ENCODE measurements at regions not wholly inside any gene's neighbourhood (a gene's known extent, or its start where the extent isn't known, plus 50 kb on each side); places are given as distances from the start of the nearest gene placed in this dataset.

DNA sequence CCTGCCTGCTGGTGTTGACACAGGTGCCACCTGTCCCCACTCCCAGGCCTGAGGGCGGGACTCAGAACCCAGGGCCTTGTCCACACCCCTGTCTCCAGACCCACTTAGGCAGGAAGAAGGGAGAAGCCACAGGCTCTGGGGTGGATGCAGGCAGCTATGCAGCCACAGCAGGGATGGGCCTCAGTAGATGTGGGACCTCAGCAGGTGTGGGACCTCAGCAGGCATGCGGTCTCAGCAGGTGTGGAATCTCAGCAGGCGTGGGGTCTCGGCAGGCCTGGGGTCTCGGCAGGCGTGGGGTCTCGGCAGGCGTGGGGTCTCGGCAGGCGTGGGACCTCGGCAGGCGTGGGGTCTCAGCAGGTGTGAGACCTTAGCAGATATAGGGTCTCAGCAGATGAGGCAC, 118.0 kb upstream of the PITRM1 start:
- TF ChIP-seq, protein P1, sequence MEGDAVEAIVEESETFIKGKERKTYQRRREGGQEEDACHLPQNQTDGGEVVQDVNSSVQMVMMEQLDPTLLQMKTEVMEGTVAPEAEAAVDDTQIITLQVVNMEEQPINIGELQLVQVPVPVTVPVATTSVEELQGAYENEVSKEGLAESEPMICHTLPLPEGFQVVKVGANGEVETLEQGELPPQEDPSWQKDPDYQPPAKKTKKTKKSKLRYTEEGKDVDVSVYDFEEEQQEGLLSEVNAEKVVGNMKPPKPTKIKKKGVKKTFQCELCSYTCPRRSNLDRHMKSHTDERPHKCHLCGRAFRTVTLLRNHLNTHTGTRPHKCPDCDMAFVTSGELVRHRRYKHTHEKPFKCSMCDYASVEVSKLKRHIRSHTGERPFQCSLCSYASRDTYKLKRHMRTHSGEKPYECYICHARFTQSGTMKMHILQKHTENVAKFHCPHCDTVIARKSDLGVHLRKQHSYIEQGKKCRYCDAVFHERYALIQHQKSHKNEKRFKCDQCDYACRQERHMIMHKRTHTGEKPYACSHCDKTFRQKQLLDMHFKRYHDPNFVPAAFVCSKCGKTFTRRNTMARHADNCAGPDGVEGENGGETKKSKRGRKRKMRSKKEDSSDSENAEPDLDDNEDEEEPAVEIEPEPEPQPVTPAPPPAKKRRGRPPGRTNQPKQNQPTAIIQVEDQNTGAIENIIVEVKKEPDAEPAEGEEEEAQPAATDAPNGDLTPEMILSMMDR (IDR thresholded peaks at IDR 0.05; ENCODE audit: unreplicated experiment in 3 of 3): no peak
- H3K9me3 Mint-ChIP-seq: no peaks in the 10 kb centered on the region
- peaks cover 33% of the 10 kb centered on the region for H3K4me1 Mint-ChIP-seq
- H3K27me3 Mint-ChIP-seq (ENCODE audit: low read depth): peaks cover 22% of the 10 kb centered on the region
- H3K36me3 Mint-ChIP-seq (ENCODE audit: low read depth): no peaks in the 10 kb centered on the region
- no peak overlapping the region for H3K27ac Mint-ChIP-seq
- H3K4me3 Mint-ChIP-seq: no peak overlapping the region

- TF ChIP-seq, protein P1 (IDR thresholded peaks at IDR 0.05; ENCODE audit: unreplicated experiment in 3 of 3): no peak
- Mint-ChIP-seq H3K36me3 (ENCODE audit: low read depth) (no peaks in the 10 kb centered on the region), H3K27me3 (ENCODE audit: low read depth) (peaks cover 18% of the 10 kb centered on the region), H3K27ac (peak overlapping the region in 1 of 3 experiments; percentile 31), H3K4me1 (peaks cover 9% of the 10 kb centered on the region), H3K4me3 (no peak overlapping the region), H3K9me3 (no peaks in the 10 kb centered on the region)
These were observed 115.2 kb upstream of the PITRM1 start for GRCh38 chr10:3287572-3288445.

DNA sequence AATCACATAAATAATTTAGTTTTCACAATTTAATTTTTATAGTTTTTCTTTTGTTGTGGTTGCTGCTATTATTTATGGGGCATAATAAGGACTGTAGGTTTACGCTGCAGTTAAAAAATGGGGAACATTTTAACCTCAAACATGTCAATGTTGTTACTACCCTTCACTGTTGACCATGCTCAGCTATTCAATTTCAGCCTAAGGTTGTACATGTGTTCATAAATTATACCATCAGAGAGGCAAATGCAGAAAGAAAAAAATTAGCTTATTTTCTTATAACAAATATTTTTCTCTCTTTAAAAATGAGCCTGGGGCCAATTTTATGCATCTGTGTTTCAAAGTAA, 110.1 kb upstream of the PITRM1 start:
- no peak overlapping the region for H3K4me3 Mint-ChIP-seq
- peaks cover 16% of the 10 kb centered on the region for H3K4me1 Mint-ChIP-seq
- peaks cover 4% of the 10 kb centered on the region for H3K27me3 Mint-ChIP-seq (ENCODE audit: low read depth)
- H3K27ac Mint-ChIP-seq: peak overlapping the region in 1 of 3 experiments; percentile 84
- TF ChIP-seq, protein P1 (IDR thresholded peaks at IDR 0.05; ENCODE audit: unreplicated experiment in 3 of 3): no peak
- H3K36me3 Mint-ChIP-seq (ENCODE audit: low read depth): no peaks in the 10 kb centered on the region
- no peaks in the 10 kb centered on the region for H3K9me3 Mint-ChIP-seq

DNA sequence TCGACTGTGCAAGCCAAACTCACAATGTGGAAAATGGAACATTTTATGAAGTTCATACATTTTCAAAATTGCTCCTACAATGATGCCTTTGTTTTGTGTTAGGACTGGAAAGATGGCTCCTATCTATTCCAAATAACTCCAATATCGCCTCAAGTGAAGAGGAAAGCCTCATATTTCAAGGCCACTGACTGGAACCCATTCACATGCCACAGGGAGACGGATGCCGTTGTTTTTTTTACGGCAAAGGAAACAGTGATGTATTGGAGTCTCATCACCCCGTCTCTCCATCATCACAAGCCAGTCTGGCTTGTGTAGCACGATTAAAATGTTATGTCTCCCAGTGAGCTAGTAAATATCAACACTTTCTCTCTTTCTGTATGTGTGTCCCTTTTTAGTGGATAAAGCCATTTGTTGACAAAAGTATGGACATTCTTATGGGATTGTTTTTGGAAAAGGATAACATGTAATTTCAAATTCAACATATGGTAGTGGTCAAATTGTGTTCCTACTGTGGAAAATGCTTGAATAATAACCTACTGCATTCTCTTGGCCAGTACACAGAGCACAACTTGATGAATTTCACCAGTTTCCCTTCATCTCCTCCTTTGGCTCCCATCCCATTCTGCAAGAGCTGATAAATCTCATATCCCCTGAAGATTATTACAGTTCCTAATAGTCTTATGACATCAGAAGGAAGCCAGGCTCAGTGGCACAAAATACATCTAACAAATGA, 109.5 kb upstream of the PITRM1 start:
- Mint-ChIP-seq H3K4me1 (peaks cover 16% of the 10 kb centered on the region), H3K4me3 (no peak overlapping the region), H3K27me3 (ENCODE audit: low read depth) (no peaks in the 10 kb centered on the region), H3K27ac (peak overlapping the region; percentile 29 to 84 (median 30)), H3K36me3 (ENCODE audit: low read depth) (peaks cover 4% of the 10 kb centered on the region), H3K9me3 (peaks cover 2% of the 10 kb centered on the region)
- TF ChIP-seq, protein P1 (IDR thresholded peaks at IDR 0.05; ENCODE audit: unreplicated experiment in 3 of 3): no peak

DNA sequence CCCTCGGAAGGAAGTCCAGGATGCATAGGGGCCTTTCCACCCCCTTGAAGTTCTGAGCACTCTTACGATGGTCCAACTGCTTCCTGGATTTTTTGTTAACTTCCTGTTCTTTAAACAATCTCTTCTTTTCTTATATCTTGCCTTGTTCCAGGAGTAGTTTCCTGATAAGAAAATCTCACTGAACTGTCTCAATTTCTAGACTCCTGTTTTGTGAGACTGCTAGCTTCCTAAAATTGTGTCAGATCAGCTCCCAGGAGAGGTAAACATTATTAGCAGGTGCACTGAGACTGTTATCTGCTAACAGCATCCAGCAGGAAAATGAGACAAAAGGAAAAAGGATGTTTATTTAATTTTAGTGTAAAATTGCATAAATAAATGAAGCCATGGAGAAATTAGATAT, 106.2 kb upstream of the PITRM1 start:
- Mint-ChIP-seq H3K4me3 (no peak overlapping the region), H3K36me3 (ENCODE audit: low read depth) (peaks cover 13% of the 10 kb centered on the region), H3K27ac (peak overlapping the region in 1 of 3 experiments; percentile 33), H3K9me3 (peaks cover 24% of the 10 kb centered on the region), H3K27me3 (ENCODE audit: low read depth) (peaks cover 15% of the 10 kb centered on the region), H3K4me1 (peaks cover 16% of the 10 kb centered on the region)
- TF ChIP-seq, protein P1 (IDR thresholded peaks at IDR 0.05; ENCODE audit: unreplicated experiment in 3 of 3): no peak
